Activated T-cell treated with anti-CD3 and anti-CD28 coated beads for 24 hours (primary cell): ENCODE measurements at regions not wholly inside any gene's neighbourhood (a gene's known extent, or its start where the extent isn't known, plus 50 kb on each side); places are given as distances from the start of the nearest gene placed in this dataset.
"Not testable (repeated sequence)": the region's sequence is repeated elsewhere in the genome, so short reads cannot be mapped to it uniquely, and the experiment has no call there.

ENCODE experiments used
- DNase-seq: peaks from one replicate; pipeline ENCODE4 v3.0.0-alpha.2; 2020; ENCODE audit warnings: low read depth

DNA sequence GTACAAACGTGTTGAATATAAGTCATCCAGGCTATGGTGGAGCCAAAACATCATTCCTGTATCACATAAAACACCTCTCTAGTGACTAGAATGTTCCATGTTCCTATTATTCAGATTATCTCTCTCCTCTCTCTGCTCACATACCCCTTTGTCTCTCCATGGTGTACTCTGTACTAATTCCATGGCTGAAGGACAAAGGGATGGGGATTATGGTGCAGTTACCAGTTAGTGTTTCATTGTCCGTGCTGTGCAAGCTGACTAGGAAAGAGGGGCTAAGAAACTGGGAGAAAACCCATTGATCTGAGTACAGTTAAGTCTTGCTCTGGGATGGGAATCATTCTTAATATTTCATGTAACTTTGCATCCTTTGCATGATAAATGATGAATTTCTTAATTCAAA lies 397.4 kb upstream of the NOX3 start:
- DNase-seq = no peak

DNA sequence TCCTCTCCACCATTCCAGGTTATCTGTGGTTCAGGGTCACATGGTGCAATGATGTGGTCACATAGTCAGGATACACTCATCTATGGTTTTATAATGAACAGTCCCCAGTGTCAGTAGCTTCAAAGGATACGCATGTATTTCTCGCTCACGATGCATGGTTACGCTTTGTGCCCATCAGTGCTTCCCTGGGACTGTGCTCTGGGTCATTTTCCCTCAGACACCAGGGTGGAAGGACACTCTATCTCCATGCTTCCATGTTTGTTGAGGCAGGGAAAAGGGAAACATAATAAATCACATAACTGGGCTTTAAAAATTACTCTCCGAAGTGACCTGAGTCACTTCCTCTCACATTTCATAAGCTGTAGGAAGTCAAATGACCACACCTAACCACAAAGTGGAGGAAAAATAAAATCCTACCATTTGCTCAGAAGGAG lies 394.8 kb upstream of the NOX3 start:
- no peak for DNase-seq

DNA sequence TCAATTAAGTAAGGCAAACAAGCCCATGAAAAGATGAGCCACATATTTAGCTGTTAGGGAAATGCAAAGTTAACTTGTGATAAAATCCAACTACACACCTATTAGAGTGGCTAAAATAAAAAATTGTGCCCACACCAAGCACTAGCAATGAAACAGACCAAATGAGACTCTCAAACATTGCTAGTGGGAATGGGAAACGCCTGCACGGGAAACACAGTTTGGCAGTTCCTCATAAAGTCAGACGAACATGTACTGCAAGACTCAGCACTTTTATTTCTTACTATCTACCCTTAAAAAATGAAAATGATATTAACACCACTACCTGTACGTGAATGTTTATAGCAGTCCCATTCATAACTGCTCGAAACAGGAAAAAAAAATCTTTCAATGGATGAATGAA lies 392.1 kb upstream of the NOX3 start:
- no peak for DNase-seq

DNA sequence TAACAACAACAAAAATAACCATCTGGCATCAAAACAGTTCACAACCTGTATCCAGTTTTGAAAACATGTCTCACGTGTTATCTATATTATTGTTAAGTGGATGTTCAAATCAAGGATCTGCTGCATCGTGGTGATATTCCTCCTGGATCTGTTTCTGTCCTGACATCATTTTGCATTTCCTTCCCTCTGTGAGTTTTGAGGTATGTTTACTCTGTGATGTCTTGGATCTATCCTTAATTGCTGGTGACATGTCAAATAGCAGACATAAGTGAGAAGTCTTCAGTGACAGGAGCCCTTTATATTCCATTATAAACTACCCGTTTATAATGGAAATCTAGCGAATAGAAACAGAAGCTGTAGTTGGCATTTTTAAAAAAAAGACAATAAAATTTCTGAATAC lies 381.8 kb upstream of the NOX3 start:
- no peak for DNase-seq

DNA sequence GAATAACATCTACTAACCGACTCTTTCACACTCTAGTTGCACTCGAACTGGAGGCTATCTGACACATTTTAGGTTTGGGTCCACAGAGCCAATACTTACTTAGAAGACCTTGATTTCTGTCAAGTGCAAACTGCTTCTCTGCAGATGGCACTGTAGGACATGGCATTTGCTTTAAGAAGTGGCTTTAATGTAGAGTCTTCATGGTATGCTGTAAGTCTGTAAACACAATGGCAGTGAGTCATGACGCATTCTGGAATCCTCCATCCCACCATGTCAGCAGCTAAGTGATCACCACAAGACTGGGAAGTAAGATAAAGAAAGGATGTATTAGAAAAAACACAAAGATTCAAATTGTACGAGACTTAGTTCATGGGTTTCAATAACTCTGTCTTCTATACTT lies 377.0 kb upstream of the NOX3 start:
- DNase-seq = no peak

DNA sequence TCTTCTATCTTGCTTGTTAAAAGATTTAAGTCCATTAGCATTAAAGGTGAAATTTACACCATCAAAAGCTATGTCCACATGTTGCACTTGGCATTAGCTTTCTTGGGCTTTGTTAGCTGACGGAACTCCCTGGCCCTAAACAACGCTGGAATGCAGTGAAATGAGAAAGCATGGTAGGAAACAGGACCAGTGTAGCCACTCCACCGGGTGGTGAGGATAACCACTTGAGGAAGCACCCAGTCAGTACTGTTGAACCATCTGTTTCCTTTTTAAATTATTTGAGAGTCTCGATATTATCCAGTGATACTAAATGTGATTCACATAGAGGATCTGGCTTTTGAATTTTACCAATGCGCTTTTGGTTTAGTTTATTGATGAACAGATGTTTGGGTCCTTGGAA lies 374.9 kb upstream of the NOX3 start:
- DNase-seq = no peak

DNA sequence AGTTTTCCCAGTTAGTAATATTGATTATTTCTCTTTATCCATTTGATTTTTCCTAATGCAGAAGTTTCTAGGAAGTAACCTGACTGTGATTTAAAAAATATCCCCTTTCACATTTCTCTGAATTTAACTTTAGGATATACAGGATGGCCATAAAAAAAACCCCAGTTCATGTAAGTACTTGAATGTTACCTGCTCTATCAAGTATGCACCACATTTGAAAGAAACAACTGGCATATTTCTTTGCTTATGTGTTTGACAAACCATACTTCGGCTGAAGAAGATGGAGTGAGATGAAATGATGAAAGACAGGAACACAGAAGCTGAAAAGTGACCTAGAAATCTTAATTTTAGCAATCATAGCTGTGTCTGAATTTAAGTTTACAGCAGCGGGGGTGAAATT lies 374.0 kb upstream of the NOX3 start:
- DNase-seq = no peak

DNA sequence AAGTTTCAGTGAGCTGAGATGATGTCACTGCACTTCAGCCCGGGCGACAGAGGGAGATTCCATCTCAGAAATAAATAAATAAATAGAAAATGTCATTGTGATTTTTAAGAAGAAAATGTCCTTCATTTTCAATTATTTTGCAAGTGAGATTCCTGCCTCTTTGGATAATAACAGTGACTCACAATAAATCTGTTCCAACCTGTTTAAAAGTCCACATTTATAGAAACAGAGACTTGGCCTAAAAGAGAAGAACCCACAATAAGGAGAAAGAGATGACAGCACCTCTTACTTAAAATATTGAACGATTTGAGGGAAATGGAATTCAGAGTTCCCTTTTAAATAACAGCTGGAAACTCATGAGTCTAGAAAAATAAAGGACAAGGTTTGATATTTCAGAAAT lies 373.4 kb upstream of the NOX3 start:
- DNase-seq = no peak

DNA sequence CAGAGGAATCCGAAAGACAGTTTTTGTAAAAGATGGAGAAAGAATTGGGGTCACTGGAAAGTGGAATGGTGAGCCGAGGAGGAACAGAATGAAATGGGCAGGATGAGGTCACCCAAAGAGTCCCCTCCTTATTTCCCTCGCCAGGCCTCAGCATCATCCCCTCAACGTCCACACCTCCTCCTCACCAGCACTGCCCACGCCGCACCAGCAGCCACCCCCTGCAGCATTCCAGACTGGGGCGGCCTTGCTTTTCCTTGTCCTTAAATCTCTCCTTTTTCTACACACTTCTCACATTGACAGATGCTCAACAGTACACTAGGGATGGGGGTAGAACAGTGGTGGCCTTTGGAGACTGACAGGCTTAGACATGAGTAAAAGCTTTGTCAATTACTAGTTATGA lies 363.1 kb upstream of the NOX3 start:
- DNase-seq = no peak

DNA sequence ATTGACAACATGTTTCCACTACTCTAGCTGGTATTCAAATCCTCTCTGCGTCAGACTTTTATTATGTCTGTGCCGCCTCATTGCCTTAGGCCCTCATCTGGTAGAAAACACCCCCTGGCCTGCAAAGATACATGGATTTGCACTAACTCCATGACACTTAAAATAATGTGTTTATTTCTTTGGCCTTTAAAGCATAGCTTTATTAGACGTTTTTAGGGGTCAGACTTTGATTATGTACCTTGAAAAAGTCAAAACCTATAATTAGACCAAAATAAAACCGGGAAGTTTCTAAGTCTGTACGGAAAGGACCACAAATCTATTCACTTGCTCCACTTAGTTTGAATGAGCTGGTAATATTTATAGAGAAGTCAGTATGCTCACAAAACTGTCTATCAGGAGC lies 357.9 kb upstream of the NOX3 start:
- DNase-seq = no peak

DNA sequence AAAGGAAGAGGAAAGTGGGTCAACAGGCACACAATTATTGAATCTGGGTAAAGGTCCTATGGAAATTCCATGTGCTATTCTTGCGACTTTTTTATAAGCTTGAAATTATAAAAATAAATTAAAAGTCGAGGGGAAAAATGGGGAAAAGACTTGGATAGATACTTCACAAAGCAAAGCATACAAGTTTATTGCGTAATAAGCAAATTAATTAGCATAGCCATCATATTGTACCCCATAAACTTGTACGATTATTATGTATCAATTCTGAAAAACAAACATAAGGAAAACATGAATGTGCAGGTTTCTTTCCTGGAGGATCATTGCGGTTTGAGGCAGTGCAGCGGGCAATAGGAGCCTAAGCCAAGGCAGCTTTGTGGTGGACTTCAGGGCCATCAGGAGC lies 351.6 kb upstream of the NOX3 start:
- no peak for DNase-seq

DNA sequence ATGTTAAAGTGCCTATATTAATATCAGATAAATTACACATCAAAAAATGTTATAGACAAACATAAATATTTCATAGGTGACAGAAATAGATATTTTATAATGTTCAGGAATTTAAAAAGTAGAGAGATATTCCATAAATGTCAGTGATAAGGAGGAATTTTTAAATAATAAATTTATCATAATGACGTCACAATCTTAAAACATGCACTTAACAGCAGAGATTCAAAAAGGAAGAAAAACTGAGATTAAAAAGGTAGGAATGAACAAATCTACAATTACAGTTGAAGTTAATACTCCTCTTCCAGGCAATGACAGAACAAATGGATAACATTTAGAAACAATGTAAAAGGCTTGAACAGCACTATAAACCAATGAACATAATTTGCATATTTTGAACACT lies 345.4 kb upstream of the NOX3 start:
- DNase-seq = no peak

DNA sequence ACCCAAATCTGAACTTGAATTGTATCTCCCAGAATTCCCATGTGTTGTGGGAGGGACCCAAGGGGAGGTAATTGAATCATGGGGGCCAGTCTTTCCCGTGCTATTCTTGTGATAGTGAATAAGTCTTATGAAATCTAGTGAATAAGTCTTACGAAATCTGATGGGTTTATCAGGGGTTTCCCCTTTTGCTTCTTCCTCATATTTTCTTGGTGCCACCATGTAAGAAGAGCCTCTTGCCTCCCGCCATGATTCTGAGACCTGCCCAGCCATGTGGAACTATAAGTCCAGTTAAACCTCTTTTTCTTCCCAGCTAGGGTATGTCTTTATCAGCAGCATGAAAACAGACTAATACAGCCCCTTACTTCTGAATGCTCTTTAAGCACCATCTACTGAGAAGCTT lies 343.2 kb upstream of the NOX3 start:
- DNase-seq = not testable (repeated sequence)

DNA sequence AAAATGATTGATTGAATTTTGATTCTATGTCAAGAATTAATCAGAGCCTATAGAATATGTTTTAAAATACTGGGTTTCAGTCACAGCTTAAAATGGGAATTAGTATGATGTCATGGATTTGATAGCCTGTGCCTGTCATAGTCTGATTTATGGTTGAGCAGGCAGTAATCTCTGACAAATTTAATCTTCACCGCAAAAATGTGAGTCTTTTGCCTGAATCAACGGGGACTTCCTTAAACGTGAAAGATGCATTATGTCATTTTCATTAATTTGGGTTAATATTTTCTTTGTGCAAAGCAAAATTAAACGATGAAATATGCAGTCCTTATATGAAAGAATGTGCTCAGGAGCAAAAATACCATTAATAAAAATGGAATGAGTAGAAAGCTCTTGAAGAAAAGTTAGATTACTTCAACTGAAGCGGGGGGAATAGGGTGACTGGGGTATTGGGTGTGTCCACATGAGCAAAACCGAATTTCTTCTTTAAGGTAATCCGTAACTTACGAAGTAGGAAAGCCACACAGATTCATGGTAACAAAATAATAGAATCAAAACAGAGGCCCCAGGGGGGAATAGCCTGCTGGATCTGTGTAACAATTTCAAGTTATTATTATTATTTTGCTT lies 339.6 kb upstream of the NOX3 start:
- no peak for DNase-seq

DNA sequence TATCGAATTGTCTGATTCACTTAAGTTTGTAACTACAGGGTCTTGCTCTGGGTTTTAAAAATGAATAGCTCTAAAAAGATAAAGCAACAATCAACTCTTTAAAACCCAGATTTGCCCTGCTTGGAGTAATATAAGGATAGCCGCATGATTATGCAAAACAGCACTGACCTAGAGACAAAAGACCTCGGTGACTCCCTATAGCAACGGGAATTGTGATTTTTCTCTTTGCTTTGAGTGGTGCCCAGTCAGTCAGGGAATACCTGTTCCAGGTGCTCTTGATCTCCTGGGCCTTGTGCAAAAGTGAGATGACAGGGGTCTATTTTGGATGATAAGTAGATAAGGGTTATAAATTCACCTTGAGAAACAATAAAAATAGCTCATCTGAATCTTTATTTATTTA lies 336.3 kb upstream of the NOX3 start:
- no peak for DNase-seq

DNA sequence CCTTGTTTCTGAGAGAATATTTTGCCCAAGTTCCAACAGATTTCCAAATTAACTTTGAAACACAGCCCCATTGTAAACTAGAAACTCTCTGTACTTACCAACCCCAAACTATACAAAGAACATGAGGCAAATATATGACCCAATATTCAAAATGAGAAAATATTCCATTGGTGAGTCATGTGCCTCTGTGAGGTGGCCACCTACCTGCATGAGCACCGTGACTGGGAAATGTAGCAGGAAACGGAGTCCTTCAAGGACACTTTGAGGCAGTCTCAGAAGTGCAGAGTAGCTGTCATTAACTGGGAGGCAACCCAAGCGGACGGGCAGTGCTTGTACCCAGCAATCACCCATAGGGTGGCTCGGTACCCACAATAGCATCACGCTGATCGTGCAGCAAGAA lies 335.5 kb upstream of the NOX3 start:
- no peak for DNase-seq

DNA sequence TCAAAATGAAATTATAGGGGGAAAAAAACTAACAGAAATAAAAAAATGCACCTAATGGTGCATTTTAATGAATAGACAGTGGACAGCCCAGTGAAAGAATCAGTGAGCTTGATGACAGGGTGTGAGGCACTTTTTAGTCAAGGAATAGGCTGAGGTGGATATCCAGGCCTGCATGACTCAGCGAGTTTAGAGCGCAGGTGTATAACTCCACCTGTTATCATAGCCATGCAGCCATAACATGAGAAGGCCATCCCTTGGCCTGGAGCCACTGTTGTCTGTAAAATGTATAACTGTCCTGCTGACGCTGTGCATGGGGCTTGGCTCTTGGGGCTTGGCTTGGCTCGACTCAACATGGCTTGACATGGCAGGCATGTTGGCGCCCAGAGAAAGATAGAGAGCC lies 331.5 kb upstream of the NOX3 start:
- DNase-seq = no peak

DNA sequence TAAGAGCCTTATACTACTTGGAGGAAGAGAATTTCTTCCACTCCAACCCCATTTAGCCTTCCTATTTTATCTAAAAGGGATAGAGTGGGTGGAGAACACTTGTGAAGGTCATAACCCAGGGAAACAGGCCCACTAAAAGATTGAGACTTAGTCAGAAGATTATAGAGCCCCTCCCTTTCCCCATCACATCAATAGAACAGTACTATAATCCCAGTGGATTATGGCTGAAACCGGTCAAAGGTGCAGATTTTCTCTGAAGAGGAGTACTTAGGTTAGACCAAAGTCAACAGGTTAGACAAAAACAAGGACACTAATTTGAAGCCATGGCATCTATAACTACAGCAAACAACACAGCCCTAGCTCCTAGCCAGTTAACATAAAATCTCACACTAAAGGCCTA lies 330.9 kb upstream of the NOX3 start:
- DNase-seq = no peak

DNA sequence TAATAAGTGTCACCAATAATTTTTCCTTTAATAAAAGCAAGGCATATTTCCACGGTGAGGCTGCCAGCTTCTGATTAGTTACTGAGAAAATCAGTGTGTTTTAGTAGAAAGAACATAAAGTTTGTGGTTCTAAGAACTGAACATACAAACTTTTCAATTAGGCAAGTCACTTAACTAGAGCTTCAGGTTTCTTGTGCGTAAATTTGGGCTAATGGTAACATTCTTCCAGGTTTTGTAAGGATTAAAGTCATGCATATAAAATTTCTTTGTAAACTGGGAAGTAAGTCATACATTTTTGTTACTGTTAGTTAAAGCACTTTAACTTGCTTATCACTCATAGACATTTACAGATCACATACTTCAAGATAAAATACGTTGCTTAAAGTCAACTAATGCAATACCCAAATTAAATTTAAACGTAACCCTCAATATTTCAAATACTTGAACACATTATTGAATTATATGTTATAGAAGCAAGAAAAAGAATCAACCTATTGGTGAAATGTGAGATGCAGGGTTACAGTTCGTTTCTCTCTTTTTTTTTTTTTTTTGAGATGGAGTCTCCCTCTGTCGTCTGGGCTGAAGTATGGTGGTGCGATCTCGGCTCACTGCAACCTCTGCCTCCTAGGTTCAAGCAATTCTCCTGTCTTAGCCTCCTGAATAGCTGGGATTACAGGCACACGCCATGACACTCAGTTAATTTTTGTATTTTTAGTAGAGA lies 327.3 kb upstream of the NOX3 start:
- no peak for DNase-seq

DNA sequence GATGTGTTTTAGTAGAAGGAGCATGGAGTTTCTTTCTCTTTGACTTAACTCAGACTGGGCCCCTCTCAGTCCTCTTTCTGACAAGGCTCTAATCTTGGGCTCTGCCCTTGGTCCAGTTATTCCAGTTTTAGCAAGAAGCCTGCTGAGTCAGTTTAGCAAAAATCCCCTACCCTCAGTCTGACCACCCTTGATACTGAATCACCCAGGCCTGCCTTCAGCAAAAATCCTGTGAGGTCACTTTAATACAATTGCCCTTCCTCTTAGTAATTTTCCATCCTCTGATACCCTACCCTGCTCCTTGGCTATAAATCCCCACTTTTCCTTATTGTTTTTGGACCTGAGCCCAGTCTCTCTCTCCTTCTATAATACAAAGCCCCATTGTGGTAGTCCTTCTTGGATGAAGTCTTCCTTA lies 326.7 kb upstream of the NOX3 start:
- no peak for DNase-seq

DNA sequence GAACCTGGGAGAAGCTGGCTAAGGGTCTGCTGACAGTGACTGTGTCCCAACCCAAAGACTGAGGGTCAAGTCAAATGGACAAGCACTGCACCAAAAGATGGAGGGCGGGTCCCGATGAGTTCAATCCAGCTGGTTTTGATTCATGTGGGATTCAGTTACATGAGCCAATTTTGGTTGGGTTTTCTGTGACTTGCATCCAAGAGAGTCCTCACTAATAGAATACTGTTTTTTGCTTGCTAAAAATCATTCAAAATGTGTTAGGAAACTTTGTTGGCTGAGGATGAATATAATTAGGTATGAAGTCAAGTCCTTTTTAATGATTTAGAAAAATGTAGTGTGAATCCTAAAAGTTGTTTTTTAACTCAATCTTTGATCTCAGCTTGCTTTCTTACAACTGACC lies 323.8 kb upstream of the NOX3 start:
- no peak for DNase-seq

DNA sequence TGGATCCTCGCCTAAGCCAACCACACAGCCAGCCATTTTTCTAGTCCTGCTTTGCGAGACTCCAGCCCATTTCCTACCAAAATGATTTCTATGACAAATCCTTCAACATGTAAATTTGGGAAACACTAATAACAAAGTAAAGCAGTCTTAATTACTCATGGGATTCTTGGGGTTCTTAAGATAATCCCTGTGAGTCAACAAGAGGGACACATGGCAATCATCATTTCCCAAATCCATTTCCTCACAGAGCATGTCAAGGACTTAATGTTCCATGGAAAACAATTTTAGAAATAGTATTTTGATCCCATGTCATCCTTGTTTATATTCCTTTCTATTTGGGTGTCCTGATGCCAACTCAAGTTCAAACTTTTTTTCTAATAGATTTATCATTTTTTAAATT lies 322.7 kb upstream of the NOX3 start:
- DNase-seq = no peak

DNA sequence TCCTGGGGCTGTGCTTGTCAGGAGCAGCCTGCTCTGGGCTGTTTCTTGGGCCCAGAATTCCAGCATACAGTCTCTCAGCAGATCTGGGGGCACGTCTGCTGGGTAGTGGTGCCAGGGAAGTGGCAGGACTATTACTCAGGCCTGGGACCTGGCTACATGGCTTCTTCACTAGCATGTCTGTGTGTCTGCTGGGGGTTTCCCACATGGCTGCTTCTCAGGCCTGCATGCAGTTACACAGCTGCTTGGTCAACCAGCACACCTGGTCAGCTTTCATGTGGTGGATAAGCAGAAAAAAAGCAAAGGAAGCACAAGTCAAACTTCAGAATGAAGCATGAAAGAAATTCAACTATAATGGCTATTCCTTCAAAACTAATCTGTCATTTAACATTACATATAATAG lies 316.2 kb upstream of the NOX3 start:
- DNase-seq = no peak

DNA sequence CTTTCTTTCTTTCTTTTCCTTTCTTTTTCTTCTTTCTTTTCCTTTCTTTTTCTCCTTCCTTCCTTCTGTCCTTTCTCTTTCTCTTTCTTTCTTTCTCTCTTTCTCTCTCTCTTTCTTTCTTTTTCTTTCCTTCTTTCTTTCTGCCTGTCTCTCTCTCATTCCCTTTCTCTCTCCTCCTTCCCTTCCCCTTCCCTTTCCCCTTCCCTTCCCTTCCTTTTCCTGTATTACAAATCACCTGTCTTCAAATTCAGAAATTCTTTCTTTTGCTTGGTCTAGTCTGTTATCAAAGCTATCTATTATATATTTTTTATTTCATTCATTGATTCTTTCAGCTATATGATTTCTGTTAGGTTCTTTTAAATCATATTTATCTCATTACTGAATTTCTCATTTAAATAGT lies 315.2 kb upstream of the NOX3 start:
- no peak for DNase-seq
